Suppressor macrophage treated with lipopolysaccharide for 1 hour (primary cell): ENCODE measurements at regions not wholly inside any gene's neighbourhood (a gene's known extent, or its start where the extent isn't known, plus 50 kb on each side); places are given as distances from the start of the nearest gene placed in this dataset.
A peak's percentile ranks its signal among the peaks of the same experiment; 100 is the strongest.

Experiments used
- DNase-seq, 3 donors: peaks; one replicate each; pipeline ENCODE4 v3.0.0-alpha.2; 2020 to 2022

DNA sequence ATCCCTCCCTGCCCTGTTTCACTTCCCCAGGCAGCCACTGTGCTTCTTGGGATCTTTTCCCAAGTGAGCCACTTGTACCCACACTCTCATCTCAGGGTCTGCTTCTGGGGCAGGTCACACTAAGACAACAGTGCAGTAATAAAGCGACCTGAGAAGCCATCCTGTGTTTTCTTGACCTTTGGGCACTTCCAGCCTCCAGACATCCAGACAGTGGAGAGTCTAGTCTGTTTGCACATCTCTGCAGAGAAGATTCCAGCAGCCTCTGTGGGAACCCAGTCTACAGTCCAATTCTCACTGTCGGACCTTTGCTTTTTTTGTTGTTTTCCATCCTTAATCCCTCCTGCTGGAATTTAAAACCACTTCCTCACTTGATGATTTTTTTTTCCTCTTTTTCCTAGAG is 50.3 kb upstream of the ATP6AP2 start:
- no peak for DNase-seq

DNA sequence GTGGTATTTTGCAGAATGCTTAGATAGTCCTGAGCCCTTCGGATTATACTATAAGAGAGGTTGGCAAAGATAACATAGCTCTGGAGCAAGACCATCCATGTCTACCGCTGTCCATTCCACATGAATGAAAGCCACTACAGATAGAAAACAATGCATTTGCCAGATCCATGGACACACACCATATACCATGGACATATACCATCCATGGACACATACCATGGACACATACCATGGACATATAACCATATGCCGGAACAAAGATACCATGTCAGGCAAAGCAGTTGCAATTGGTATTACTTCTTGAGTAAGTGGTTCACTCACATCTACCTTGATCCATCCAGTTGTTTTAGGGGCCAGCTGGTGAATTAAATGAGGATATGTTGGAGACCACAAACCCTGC is 53.2 kb upstream of the ATP6AP2 start:
- DNase-seq: no peak

DNA sequence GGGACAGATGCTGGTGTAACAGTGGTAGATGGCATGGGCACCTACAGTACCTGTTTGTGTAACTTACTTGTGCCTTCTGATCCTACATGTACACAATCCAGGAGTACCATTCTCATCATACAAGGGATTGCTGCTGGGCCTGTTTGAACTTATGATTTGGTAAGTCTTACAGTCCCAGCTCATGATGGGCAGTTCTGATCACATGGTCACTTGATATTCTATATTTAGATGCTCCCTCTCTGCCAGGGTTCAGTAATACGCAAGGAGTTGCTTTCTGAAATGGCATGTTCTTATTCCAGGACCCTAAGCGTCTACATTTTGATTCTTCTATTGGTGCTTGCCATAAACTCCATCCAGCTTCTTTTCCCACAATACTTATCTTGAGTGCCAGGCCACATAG is 54.4 kb upstream of the ATP6AP2 start:
- no peak for DNase-seq

DNA sequence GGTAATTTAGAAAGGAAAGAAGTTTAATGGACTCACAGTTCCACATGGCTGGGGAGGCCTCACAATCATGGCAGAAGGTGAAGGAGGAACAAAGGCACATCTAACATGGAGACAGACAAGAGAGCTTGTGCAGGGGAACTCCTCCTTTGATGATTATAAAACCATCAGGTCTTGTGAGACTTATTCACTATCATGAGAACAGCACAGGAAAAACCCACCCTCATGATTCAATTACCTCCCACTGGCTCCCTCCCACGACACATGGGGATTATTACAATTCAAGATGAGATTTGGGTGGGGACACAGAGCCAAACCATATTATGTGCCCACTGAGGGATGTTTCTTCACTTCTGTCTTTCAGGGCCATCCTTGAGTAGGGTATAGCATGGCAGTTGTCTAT is 54.9 kb upstream of the ATP6AP2 start:
- peak; percentile 20 to 60 (median 39) for DNase-seq

DNA sequence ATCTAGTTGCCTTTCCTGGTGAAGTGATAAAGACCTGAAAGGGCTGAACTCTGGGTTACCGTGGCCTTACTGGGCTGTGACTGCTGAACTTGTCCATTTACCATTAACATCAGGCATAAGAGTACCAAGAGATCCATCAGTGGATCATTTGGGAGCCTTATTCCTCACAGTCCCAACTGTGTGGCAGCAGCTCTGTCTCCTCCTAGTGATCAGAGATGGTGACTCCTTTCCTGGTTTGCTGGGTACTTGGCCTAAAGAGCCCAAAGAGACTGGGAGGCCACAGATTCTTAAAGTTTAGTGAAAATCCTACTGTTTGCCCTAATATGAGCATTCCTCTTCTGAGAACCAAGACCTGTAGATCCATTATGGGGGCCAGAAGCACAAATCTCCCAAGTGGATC is 56.3 kb upstream of the ATP6AP2 start:
- DNase-seq: no peak

DNA sequence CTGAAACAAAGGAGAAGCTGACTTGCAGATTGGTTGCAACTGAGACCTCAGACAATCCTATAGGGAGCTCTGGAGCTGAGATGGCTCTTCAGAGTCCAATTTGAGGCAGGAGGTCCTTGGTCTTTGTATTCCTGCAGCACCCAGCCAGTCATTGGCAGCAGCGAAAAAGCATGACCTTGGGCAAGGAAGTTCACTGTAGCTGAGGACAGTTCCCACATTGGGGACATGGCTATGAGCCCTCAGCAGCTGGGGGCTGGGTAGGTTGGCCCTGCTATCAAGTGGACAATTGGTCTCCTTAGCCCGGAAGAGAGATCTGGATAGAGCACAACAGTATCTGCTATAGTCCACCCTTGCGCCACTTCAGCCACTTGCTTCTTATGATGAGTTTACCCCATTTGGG is 56.9 kb upstream of the ATP6AP2 start:
- no peak for DNase-seq

DNA sequence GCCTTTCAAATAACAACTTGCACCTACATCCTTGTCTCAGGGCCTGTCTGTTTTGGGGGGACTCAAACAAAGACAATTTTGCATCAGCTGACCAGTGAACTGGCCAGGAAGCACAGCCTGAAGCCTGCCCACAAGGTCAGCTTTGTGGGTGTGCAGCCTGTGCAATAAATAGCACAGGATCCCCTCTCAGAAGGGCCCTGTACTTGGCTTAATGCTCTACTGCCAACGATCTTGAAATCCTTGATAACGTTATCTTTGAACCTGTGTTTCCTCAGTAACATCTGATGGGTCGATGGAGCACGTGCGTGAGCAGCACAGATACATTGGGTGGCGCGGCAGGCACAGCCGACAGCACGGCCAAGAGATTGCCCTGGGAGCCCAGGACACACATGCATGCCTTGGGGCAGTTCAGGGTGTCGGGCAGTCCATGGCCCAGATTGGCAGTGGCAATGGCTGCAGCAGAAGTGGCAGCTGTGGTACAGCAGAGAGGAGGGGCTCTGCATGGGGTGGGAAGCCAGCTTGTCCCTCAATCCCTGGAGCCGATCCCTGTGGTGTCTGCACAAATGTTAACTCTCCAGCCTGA is 58.8 kb upstream of the ATP6AP2 start:
- no peak for DNase-seq

DNA sequence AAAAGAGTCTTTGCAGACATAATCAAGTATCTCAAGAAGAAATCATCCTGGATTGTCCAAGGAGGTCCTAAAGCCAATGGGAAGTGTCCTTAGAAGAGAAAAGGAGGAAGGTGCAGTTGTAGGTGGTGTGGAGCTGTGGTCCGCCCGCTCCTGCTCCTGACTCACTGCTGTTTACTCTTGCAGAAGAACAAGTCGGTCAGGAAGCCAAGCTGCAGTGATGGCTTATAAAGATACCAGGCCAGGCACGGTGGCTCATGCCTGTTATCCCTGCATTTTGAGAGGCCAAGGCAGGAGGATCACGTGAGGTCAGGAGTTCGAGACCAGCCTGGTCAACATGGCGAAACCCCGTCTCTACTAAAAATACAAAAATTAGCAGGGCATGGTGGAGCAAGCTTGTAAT is 66.4 kb upstream of the ATP6AP2 start:
- peak in 1 of 3 donors; percentile 16 for DNase-seq

DNA sequence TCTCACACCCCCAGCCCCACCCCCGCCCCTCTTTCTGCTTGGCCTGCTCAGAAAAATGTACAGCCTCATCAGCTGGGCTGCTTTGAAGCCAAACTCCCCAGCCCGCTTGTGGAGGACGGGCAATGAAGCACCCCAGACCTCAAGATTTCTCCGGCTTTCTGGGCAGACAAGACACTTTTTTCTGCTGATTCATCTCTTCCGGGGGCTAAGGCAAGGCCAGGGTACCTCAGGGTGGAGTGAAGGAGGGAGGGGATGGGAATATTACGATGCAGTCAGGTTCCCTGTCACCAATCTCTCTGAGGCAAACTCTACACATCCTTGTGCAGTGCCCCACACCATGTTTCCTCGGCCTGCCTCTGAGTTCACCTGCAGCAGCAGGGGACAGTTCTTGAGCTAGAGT is 66.9 kb upstream of the ATP6AP2 start:
- DNase-seq: no peak

DNA sequence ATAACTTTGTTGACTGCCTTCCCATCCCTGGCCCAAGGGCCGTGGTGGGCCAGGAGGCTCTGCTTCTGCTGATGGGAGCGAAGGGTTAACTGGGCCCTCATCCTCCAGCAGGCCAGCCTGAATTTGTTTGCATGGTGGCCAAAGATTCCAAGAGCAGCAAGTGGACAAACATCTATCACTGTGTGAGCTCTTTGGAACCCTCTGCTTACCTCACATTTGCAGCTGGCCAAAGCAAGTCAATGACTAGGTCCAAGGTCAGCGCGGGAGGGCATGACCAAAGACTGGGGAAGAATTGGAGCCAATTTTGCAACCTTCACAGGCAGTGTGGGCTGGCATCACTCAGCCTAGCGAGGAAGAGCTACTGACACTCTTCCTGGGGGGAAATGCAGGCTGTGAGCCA is 67.8 kb upstream of the ATP6AP2 start:
- peak; percentile 61 to 72 (median 72) for DNase-seq

DNA sequence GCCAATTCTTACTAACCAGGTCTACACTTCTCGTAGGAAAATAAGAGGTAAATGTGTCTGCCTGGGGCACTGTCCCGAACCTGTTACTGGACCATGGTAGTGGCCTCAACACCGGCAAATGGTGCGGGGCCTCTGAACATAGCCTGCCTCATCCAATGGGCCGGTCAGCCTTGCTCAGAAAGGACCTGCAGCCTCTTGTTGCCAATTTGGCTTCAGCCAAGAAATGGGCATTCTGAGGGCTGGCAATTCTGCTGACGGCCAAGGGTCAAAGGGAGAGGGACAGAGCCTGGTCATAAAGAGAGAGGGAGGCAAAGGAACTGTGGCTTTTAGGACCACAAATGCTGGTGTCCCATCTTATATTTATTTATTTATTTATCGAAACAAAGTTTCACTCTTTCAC is 69.5 kb upstream of the ATP6AP2 start:
- no peak for DNase-seq

DNA sequence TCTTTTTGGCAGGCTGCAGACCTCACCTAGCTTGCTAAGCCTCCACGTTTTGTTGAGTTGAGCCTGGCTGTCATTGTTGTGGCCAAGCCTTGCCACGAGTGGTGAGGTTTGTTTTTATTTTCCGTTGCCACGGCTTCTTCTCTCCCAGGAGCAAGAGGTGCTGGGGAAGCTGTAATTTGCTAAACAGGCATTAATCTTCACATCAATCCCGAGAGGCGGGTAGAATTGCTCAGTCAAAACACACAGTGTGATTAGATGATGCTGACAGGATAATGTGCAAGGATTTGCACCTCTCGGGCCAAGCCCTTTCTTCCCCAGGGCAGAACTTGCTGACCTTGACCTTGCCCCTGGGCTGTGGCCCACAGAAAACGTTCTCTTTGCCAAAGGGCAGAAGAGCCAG is 72.2 kb upstream of the ATP6AP2 start:
- DNase-seq: no peak

DNA sequence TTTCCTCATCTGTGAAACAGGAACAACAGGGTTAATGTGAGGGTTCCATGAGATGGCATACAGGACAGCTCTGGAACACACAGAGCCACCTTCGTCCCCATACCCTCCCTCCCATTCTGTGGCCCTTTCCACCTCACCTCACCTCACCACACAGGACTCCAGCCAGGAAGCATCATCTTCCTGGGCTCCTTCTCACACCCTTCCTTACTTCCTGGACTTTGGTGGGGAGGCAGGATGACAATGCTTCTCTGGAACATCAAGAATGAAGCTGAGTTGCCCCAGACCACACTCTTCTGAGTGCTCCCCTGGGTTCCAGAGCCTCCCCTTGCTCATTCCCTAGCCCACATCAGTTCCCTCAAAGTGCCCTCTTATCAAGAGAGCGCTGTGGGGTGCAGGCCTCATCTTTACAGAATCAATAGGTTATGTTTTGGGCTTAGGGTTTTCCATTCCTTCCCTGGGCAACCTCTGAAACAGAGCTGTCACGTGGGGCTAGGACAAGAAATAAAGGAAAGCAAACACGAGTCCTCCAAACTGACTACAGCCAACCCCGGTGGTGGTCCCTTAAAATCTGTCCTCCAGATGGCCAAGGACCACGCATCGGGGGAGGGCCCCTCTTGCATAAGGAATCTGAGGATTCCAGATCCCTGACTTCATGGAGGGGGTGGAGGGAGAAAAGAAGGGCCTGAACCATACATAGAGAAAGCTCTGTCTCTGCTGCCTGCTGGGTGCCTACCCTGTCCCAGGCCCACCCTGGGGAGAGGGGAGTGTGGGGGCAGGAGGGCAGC is 74.4 kb upstream of the ATP6AP2 start:
- DNase-seq: no peak

DNA sequence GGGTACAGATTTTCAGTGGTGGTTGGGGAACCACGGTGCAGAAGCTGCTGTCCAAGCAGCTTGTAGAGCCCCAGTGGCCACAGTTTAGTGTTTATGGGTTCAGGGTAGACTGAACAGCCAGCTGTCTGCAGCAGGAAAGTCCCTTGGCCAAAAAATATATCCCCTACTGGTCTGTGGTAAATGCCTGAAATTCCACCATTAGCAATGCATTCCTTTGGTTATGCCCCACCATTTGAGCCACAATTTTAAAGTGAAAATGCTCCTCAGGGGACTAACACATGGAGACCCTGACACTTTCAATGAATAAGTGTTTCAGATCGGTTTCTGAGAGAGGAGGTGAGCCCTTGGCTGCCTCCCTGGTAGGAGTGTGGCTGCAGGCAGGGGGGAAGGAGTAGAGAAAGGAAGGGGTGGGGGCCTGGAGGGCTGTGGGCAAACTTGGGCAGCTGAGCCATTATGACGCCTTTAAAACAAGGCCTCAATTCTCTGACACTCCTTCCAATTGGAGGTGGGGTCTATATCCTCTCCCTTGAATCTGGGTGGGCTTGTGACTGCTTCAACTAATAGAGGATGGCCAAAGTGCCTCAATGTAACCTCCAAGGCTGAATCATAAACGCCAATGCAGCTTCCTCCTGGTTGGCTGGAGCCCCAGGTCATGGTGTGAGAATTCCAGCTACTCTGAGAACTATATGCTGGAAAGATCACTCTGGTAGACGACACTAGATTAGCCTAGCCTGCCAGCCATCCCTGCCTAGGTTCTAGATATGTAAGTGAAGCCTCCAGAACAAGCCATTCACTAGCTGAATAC is 75.8 kb upstream of the ATP6AP2 start:
- no peak for DNase-seq

DNA sequence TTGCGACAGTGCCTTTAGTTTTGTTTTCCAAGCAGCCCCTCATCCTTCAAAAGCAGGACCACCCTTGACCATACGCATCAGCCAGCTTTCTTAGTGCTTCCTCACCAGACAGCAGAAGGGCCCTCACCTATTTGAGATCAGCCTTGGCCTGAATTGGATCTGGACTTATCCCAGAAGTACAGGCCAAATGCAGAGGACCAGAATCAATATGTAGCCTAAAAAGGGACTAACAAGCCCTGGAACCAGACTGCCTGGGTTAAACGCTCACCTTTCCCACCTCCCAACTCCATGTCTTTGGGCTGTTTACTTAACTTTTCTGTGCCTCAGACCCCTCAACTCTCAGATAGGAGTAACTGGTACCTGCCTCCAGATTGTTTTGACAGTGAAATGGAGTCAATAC is 77.7 kb upstream of the ATP6AP2 start:
- DNase-seq: no peak

DNA sequence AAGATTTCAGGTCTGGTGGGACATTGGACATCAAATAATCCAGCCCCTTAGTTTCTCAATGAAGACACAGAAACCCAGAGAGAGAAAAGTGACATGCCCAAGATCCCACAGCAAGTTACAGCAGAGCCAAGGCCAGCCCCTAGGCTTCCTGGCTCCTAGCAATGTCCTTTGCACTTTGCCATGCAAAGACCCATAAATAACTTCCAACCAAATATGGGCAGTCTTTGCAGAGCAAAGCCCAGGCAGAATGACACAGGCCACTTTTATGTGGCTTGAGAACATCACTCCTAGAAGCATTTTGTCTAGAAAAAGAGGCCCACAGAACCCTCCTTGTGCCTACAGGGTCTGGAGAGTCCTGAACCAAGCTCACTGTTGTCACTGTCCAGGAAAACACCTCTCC is 78.1 kb upstream of the ATP6AP2 start:
- DNase-seq: no peak

DNA sequence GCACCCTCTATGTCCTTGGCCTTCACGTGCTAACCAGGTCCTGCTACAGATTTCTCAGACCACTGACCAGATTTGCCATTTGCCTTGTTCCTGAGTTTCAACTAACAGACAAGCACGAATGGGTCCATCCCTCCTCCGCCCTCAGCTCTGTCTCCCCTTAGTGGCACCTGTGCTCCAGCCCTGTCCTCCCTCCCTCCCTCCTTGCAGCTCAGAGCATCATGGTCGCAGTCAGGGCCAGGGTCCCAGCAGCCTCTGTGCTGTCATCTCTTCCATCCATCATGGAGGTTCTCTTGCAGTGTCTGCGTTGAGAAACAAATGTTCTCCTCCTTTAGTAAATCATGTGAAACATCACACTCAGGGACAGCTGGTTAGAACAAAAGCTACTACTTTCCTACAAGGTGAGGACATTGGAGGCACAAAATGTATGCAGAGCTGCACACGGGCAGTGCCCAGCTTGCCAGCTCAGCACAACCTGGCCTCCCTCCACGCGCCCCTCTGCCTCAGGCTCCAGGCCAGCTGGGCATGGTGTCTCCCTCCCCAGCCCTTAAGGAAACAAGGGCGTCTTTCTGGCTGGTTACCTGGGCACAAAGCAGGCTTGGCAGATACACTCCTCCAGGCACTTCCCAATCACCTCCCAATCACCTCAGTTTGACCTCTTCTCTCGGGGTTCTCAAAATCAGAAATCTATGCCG is 79.5 kb upstream of the ATP6AP2 start:
- no peak for DNase-seq

DNA sequence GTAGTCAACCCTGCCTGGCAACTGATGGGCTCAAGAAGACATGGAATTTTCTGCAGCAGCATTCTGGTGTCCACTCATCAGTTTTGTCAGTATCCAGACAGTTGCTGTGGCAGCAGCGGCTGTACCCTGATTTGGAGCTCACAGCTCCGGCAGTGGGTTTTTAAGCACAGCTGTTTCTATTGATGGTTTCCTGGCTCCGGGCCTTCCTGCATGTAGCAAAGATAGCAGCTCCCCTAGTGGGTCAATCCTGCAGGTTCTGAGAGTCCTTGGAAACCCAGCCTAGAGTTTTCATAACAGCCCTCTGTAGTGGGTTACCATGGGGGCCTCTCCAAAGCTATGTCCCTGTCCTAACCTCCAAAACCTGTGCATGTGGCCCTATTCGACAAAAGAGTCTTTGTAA is 84.0 kb upstream of the ATP6AP2 start:
- no peak for DNase-seq

DNA sequence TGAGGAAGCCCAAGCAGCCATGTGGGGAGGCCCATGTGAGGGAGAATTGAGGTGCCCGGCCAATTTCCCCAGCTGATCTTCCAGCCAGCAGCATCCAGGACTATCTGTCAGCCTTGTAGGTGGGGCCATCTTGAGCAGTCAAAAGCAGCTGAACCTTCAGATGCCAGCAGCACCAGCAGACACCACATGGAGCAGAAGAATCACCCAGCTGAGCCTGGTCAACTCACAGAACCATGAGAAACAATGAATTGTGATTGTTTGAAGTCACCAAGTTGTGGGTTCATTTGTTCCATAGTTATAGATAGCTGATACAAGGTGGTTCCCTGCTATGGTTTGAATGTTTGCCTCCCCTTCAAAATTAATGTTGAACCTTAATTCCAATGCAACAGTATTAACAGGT is 85.1 kb upstream of the ATP6AP2 start:
- no peak for DNase-seq

DNA sequence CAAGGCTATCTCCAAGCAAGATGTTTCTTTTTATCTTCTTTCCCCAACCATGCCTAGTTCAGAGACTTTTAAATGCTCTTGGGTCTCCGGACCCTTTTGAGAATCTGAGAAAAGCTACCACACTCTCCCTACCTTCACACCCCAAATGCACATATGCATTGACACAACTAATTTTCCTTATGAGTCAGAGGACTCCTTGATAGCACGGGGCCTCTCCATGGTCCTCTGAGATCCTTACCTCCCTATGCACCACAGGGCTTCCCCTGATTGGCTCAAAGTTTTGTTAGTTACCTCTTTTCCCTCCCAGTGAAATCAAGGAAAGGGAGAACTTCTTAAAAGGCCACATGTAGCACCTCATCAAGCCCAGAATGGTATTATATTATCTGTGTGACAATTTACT is 86.8 kb upstream of the ATP6AP2 start:
- no peak for DNase-seq

DNA sequence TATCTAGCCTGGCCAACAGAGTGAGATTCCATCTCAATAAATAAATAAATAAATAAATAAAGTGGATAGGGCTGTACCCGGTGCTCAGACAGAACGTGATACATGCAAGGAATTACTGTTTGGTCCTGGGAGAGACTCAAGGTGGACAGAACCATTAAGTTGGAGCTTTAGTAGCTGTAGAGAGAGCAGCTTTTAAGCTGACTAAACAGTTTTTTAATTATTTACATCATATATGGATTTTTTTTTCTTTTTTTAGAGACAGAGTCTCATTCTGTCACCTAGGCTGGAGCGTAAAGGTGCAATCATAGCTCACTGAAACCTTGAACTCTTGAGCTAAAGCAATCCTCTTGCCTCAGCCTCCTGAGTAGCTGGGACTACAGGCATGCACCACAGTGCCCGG is 92.5 kb upstream of the ATP6AP2 start:
- no peak for DNase-seq

DNA sequence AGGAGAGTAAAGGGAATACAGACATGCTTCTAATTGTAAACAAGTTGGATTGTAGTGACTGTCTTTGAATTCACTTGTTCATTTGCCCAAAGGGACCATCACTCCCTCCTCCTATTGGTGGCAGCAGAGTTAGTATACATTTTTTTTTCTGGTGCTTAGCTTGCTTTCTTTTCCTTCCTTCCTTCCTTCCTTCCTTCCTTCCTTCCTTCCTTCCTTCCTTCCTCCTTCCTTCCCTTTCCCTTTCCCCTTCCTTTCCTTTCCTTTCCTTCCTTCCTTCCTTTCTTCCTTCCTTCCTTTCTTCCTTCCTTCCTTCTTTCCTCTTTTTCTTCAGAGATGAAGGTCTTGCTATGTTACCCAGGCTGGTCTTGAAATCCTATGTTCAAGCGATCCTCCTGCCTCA is 94.8 kb upstream of the ATP6AP2 start:
- no peak for DNase-seq

DNA sequence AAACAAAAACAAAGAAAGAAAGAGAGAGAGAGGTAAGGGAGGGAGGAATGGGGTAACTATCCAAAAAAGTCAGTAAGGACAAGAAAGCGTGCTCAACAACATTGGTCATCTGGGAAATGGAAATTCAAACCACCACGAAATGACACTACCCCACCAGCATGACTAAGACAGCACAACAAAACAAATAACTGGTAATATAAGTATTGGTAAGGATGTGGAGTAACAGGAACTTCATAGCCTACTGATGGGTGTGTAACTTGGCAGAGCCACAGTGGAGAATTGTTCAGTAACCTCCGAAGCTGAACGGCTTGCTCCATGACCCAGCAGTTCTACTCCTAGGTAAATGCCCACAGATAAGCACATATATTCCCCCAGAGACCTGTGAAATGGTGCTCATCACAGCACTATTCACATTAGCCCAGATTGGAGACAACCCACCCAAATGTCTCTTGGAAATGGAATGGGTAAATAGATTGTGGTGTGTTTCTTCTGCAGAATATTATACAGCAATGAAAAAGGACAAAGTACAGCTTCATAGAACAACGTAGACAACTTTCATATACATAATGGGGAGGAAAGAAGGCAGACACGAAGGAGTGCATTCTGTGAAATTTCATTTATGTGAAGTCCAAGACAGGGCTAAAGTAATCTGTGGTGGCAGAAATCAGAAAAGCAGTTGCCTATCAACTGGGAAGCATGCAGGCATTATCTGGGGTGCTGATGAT is 95.5 kb upstream of the ATP6AP2 start:
- DNase-seq: no peak
